WI38 (cell line): ENCODE measurements at regions not wholly inside any gene's neighbourhood (a gene's known extent, or its start where the extent isn't known, plus 50 kb on each side); places are given as distances from the start of the nearest gene placed in this dataset.

Experiments used
- H3K4me3 ChIP-seq: 2 replicates; pipeline ENCODE4 v1.5.1; 2011; ENCODE audit warnings: low read depth, mild to moderate bottlenecking, control low read depth, low read length
- CTCF ChIP-seq: IDR thresholded peaks from 2 replicates; pipeline ENCODE4 v1.5.1; 2012; ENCODE audit warnings: low read depth, mild to moderate bottlenecking, control low read depth, low read length

GRCh38 chr4:180578175-180578574, 1665.0 kb upstream of the TENM3 start:
- TF ChIP-seq CTCF, result no peak

GRCh38 chr4:180581061-180581460, 1662.1 kb upstream of the TENM3 start:
- no peak for TF ChIP-seq CTCF
- H3K4me3 ChIP-seq, result no peak overlapping the region

More at GRCh38 chr4:180578175-180578574, 1665.0 kb upstream of the TENM3 start:
- no peak overlapping the region for H3K4me3 ChIP-seq

- TF ChIP-seq CTCF, result no peak
- no peak overlapping the region for H3K4me3 ChIP-seq
Observed at GRCh38 chr4:180587379-180587778, 1655.8 kb upstream of the TENM3 start.

- H3K4me3 ChIP-seq, result no peak overlapping the region
- no peak for TF ChIP-seq CTCF
Observed at GRCh38 chr4:180589575-180589974, 1653.6 kb upstream of the TENM3 start.

- H3K4me3 ChIP-seq, result no peak overlapping the region
Observed at GRCh38 chr4:180596888-180597483, 1646.2 kb upstream of the TENM3 start.

GRCh38 chr4:180598281-180598680, 1644.9 kb upstream of the TENM3 start:
- TF ChIP-seq CTCF, result no peak

More at GRCh38 chr4:180596888-180597483, 1646.2 kb upstream of the TENM3 start:
- TF ChIP-seq CTCF, result no peak

GRCh38 chr4:180603791-180604190, 1639.4 kb upstream of the TENM3 start:
- H3K4me3 ChIP-seq, result no peak overlapping the region
- TF ChIP-seq CTCF, result no peak

More at GRCh38 chr4:180598281-180598680, 1644.9 kb upstream of the TENM3 start:
- H3K4me3 ChIP-seq, result no peak overlapping the region
